ENCODE measurements at regions not wholly inside any gene's neighbourhood (a gene's known extent, or its start where the extent isn't known, plus 50 kb on each side); places are given as distances from the start of the nearest gene placed in this dataset.

DNA sequence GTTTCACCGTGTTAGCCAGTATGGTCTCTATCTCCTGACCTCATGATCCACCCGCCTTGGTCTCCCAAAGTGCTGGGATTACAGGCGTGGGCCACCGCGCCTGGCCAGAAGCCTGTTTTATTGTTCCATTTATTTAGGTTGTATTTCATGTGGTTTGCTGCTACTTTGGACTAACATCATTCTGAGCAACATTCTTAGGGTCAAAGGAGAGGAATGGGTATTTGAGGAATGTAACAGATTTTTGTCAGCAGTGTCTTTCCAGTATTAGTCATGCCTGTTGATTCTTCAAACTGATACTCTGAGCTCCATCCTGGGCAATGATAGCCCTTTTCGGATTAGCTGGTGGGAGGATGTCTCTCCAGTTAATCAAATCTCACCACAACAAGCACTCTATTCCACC, 213.0 kb upstream of the CITED2 start:
- no peak for DNase-seq

GRCh38 chr6:139586273-139586672, 211.8 kb upstream of the CITED2 start:
- DNase-seq = no peak

GRCh38 chr6:139584599-139584998, 210.2 kb upstream of the CITED2 start:
- no peak for DNase-seq

GRCh38 chr6:139583420-139583819, 209.0 kb upstream of the CITED2 start:
- no peak for DNase-seq

DNA sequence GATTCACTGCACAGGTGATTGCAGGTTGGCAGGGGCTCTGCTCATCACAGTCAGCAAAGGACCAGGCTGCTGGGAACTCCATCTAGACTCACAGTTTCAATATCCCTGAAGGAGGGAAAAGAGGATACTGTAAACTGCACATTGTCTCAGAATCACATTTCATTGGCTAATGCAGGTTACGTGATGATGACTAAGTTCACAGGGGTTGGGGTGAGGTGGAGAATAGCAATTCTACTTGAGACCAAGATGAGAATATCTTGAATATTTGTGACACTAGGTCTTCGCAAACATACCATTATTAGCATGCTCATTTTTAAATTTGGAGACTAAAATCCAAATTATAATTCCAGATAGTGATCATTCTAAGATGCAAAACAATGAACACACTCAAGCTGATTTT, 208.5 kb upstream of the CITED2 start:
- no peak for DNase-seq

GRCh38 chr6:139581485-139581865, 207.0 kb upstream of the CITED2 start:
- DNase-seq = no peak

GRCh38 chr6:139580592-139581484, 206.4 kb upstream of the CITED2 start:
- DNase-seq = no peak

DNA sequence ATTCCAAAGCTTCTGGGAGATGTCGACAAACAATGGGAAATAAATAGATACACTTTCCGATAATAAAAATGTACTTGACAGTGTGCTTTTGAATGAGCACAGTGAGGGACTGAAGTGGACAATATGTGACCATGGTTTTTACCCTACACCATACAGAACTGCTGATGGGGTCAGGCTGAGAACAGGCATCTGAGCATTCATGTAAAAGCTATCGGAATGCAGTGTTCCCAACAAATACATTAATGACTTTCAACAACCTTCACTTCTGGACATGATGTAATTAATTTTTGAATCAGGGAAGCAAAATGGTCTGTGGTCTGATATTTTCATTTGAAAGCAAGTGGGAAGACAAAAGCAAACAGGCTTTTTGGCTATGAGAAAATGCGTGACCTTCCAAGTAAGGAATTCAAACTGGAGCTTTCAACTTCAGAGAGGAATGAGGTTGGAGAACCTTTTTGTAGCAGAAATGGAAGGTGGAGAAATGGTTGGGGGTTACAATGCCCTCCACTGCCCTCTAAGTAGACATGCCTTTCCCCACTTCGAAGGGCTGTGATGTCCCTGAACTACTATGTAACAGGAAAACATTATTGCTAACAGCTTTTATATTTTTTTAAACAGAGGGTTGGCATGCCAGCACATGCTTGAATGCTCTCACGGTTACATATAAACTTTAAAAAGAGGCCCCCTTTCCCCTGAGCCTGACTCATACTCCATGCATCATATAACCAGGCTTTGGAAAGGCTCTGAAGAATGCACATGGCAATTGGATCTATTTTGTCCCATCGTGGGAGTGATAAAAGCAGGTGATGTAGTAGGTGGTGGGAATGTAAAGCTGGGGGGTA, 203.5 kb upstream of the CITED2 start:
- no peak for DNase-seq

GRCh38 chr6:139577124-139577762, 202.8 kb upstream of the CITED2 start:
- no peak for DNase-seq

- DNase-seq = no peak
These were observed 197.6 kb upstream of the CITED2 start for GRCh38 chr6:139572001-139572400.

DNA sequence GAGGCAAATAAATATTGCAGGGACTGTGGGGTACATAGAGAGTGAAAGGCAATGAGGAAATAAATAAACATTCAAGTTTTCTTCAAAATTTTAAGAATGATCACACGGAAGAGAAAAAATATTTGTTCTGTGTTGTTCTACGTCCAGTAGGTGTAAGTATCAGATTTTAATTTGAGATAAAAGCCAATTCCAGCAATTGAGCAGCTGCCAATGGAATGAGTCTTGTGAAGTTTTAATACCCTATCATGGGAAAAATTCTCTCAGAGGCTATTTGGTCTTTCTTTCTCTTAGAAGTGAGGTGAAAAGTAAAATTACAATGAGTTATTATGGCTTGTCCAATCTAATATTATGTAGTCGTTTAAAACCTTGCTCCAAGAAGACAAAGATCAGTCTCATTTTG, 195.7 kb upstream of the CITED2 start:
- no peak for DNase-seq

DNA sequence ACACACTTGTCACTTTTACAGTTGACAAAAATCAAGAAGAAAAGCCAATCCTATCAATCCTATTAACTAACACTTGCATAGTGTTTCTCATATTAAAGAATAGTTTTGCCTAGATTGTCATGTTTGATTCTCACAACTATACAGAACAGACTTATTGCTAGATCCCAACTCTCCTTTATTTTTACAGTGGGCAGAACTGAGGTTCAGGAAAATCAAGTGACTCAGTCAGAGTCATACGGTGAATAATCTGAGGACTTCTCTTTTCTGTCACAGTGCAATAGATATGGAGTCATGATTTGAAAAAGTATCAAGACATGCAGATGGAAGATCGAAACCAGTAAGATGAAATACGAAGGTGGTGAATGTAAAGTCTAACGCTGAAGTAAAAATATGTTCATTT, 195.1 kb upstream of the CITED2 start:
- no peak for DNase-seq

- no peak for DNase-seq
These were observed 194.6 kb upstream of the CITED2 start for GRCh38 chr6:139568956-139569538.

GRCh38 chr6:139568151-139568955, 193.9 kb upstream of the CITED2 start:
- DNase-seq = no peak

GRCh38 chr6:139567095-139567494, 192.6 kb upstream of the CITED2 start:
- no peak for DNase-seq

DNA sequence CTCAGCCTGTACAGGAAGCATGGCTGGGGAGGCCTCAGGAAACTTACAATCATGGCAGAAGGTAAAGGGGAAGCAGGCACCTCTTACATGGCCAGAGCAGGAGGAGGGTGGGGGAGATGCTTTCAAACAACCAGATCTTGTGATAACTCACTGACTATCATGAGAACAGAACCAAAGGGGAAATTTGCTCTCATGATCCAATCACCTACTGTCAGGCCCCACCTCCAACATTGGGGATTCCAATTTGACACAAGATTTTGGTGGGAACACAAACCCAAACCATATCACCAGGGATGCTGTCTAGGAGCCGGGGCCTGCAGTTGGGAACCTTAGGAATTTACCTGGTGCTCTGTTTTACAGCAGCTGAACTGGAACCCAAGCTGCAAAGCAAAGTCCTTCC, 191.1 kb upstream of the CITED2 start:
- no peak for DNase-seq

- DNase-seq = no peak
These were observed 183.1 kb upstream of the CITED2 start for GRCh38 chr6:139557547-139557946.

- no peak for DNase-seq
These were observed 182.1 kb upstream of the CITED2 start for GRCh38 chr6:139556532-139556931.

DNA sequence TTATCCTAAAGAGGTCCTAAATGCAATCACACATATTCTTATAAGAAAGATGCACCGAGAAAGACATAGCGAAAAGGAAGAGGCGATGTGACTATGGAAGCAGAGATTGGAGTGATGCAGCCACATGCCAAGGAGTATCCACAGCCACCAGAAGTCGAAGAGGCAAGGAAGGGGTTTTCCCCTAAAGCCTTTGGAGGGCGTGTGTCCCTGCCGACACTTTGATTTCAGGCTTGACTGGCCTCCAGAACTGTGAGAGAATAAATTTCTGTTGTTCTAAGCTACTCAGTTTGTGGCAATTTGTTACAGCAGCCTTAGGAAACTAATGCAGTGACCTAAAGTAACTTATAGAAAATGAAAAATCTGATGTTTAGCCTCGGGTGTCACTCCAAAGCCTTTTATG, 179.5 kb upstream of the CITED2 start:
- no peak for DNase-seq

- no peak for DNase-seq
These were observed 176.9 kb upstream of the CITED2 start for GRCh38 chr6:139551376-139551775.

- DNase-seq = no peak
These were observed 175.9 kb upstream of the CITED2 start for GRCh38 chr6:139550361-139550760.

- DNase-seq = no peak
These were observed 175.2 kb upstream of the CITED2 start for GRCh38 chr6:139549561-139550070.
